ENCODE measurements at regions not wholly inside any gene's neighbourhood (a gene's known extent, or its start where the extent isn't known, plus 50 kb on each side); places are given as distances from the start of the nearest gene placed in this dataset.

DNA sequence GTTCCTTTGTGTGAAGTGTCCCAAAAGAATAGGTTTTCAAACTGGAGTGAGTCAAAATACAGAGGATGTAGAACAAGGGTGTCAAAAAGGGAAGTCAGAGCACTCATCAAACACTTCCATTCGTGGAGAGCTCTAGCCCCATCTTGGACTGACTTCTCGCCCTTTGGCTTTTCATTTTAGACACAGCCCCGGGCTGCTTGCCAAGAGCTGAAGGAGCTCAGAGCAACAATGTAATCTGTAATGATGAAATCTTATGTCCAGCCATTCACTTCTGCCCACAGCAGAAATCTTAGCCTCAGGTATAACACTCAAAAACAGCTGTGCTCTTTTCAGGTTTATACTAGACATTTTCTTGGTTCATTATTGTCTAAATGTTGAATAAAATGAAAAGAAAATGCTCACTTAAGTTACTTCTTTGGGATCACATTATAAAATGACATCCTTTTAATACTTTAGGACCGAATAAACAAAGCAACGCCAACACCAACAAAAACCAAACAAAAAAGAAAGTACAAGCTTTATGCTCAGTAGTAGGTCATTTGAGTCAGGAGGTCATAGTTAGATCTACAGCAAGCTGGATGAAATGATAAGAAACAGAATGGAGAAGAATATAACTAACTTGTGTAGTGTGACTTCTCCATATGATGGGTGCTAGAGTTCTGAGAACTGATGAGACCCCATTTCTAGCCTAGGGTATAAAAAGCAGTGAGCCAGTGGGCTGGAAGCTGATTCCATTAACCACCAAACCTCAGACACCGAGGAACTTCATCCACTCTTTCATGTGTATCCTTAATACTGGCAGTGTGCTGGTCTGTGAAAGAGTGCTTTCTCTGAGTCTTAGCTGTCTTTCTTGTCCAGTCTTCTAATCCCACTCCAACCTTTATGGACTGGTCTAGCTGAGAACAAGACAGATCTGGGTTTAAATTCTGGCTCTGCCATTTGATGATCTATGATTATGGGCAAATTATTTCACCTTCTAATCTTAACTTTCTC lies 131.8 kb upstream of the SLC7A14 start:
- Histone ChIP-seq H3K4ac (ENCODE audit: low read depth in 1 of 2, low read length in 2 of 2) (no peak overlapping the region), H3K27ac (ENCODE audit: low read length, poor library complexity, severe bottlenecking) (no peak overlapping the region), H3K4me1 (ENCODE audit: control insufficient read depth, insufficient read depth, low read depth, low read length) (peaks cover 6% of the 10 kb centered on the region), H2BK5ac (ENCODE audit: low read depth, low read length, poor library complexity, severe bottlenecking) (no peak overlapping the region), H2BK15ac (ENCODE audit: low read depth, poor library complexity, severe bottlenecking) (peak overlapping the region; percentile 84), H2AFZ (ENCODE audit: low read depth, low read length) (peak overlapping the region; percentile 14), H3K18ac (ENCODE audit: low read depth in 1 of 2, low read length in 2 of 2) (peak overlapping the region; percentile 66 to 68), H3K27me3 (ENCODE audit: control insufficient read depth in 1 of 2, insufficient read depth in 1 of 2, low read length in 2 of 2) (no peaks in the 10 kb centered on the region), H3K79me1 (replicated peaks; ENCODE audit: low read length, poor library complexity, severe bottlenecking) (no peaks in the 10 kb centered on the region), H3K36me3 (ENCODE audit: control insufficient read depth in 1 of 2, insufficient read depth in 2 of 2, low read depth in 1 of 2, low read length in 2 of 2) (peaks cover 0 to 8% of the 10 kb centered on the region in 2 experiments), H2BK12ac (ENCODE audit: low read length in 2 of 2) (peak overlapping the region; percentile 84 to 85), H3K23ac (ENCODE audit: low read length in 2 of 2) (no peak overlapping the region), H4K91ac (ENCODE audit: low read length) (no peak overlapping the region), H3K9me3 (ENCODE audit: control insufficient read depth, low read length) (no peaks in the 10 kb centered on the region), H3K9ac (ENCODE audit: low read length) (no peak overlapping the region), H2AK5ac (ENCODE audit: low read length, severe bottlenecking) (peak overlapping the region; percentile 98), H2BK120ac (ENCODE audit: low read depth, low read length) (no peak overlapping the region), H3K4me3 (ENCODE audit: insufficient read depth in 1 of 2, low read depth in 1 of 2, low read length in 2 of 2) (peak overlapping the region in 1 of 2 experiments; percentile 6), H4K8ac (ENCODE audit: low read length) (peak overlapping the region; percentile 19), H3K14ac (ENCODE audit: low read length in 2 of 2) (no peak overlapping the region), H3K4me2 (ENCODE audit: low read length, poor library complexity, severe bottlenecking) (no peak overlapping the region)
- WGBS, result 76% methylated on average over 4 of the region's 6 CpGs
- peak; percentile 58 for DNase-seq

DNA sequence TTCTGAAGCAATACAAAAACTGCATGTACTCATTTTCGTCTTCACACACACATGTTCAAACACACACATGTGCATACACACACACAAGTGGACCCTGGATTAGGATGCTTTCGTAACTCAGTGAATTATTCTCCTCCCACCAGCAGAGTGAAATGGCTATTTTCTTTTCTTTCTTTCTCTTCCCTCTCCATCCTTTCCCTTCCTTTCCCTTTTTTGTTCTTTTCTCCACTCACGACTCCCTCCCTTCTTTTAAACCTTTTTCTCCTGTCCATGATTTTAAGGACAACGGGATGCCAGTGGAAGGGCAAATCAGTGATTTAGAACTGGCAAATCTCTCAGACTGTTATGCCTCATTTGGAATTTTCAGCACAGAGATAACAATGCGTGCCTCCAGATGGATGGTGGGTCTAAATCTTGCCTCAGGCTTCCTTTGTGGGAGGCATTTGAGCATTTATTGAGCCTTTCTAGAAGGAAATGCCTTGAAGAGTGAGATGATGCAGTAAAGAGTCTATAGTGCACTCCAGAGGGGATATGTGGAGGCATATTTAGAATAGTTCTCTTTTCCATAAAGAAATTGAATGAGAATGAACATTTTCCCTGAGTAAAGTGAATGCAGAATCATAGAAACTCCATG lies 130.4 kb upstream of the SLC7A14 start:
- H2BK5ac ChIP-seq (ENCODE audit: low read depth, low read length, poor library complexity, severe bottlenecking), result no peak overlapping the region
- H3K4ac ChIP-seq (ENCODE audit: low read depth in 1 of 2, low read length in 2 of 2), result no peak overlapping the region
- H3K14ac ChIP-seq (ENCODE audit: low read length in 2 of 2), result no peak overlapping the region
- H2AFZ ChIP-seq (ENCODE audit: low read depth, low read length), result no peak overlapping the region
- peaks cover 3% of the 10 kb centered on the region for H3K4me1 ChIP-seq (ENCODE audit: control insufficient read depth, insufficient read depth, low read depth, low read length)
- no peak overlapping the region for H3K4me2 ChIP-seq (ENCODE audit: low read length, poor library complexity, severe bottlenecking)
- H3K27ac ChIP-seq (ENCODE audit: low read length, poor library complexity, severe bottlenecking), result no peak overlapping the region
- H2BK120ac ChIP-seq (ENCODE audit: low read depth, low read length), result no peak overlapping the region
- peak overlapping the region; percentile 12 to 66 for H2BK12ac ChIP-seq (ENCODE audit: low read length in 2 of 2)
- H2AK5ac ChIP-seq (ENCODE audit: low read length, severe bottlenecking), result no peak overlapping the region
- no peak overlapping the region for H3K18ac ChIP-seq (ENCODE audit: low read depth in 1 of 2, low read length in 2 of 2)
- no peak for DNase-seq
- 88% methylated on average over 5 of the region's 5 CpGs for WGBS
- H2BK15ac ChIP-seq (ENCODE audit: low read depth, poor library complexity, severe bottlenecking), result no peak overlapping the region
- peak overlapping the region; percentile 31 for H3K9ac ChIP-seq (ENCODE audit: low read length)
- peaks cover 0 to 8% of the 10 kb centered on the region in 2 experiments for H3K36me3 ChIP-seq (ENCODE audit: control insufficient read depth in 1 of 2, insufficient read depth in 2 of 2, low read depth in 1 of 2, low read length in 2 of 2)
- H4K91ac ChIP-seq (ENCODE audit: low read length), result no peak overlapping the region
- H3K27me3 ChIP-seq (ENCODE audit: control insufficient read depth in 1 of 2, insufficient read depth in 1 of 2, low read length in 2 of 2), result no peaks in the 10 kb centered on the region
- no peaks in the 10 kb centered on the region for H3K9me3 ChIP-seq (ENCODE audit: control insufficient read depth, low read length)
- H3K23ac ChIP-seq (ENCODE audit: low read length in 2 of 2), result no peak overlapping the region
- no peaks in the 10 kb centered on the region for H3K79me1 ChIP-seq (replicated peaks; ENCODE audit: low read length, poor library complexity, severe bottlenecking)
- no peak overlapping the region for H4K8ac ChIP-seq (ENCODE audit: low read length)
- H3K4me3 ChIP-seq (ENCODE audit: insufficient read depth in 1 of 2, low read depth in 1 of 2, low read length in 2 of 2), result no peak overlapping the region

DNA sequence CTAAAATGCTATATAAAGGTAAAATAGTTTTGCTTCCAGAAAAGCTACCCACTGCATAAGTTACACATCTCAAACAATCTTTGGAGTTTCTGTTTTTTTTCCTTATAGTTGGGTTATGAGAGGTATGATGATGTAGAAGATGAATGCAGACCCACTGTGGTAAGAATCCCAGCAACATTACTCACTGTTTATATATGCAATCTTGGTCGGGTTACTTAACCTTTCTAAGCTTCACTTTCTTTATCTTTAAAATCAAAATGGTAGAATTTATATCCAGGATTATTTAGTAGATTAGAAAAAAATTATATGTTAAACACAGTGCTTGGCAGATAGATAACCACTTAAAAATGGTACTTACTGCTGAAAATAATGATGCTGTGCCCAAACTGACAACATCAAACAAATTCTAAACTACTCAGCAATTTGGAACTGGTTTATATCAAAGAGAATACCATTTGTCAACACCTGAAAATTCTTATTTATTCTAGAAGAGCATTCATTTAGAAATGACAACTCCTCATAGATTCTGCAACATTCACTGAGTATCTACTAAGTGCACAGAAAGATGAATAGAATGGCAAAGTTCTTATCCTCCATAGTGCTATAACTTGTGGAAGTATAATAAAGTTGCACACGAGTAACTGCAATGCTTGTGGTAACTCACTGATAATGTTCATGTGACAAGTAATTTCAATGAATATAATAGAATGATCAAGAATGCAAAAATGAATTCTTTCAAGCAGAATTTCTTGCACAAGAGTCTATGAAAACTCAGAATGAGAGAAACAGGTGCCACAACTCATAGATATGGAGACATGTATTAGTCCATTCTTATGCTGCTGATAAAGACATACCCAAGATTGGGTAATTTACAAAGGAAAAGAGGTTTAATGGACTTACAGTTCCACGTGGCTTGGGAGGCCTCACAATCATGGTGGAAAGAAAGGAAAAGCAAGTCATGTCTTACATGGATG lies 129.0 kb upstream of the SLC7A14 start:
- Histone ChIP-seq H3K27ac (ENCODE audit: low read length, poor library complexity, severe bottlenecking) (peak overlapping the region; percentile 66), H3K9me3 (ENCODE audit: control insufficient read depth, low read length) (peaks cover 5% of the 10 kb centered on the region), H3K18ac (ENCODE audit: low read depth in 1 of 2, low read length in 2 of 2) (no peak overlapping the region), H3K27me3 (ENCODE audit: control insufficient read depth in 1 of 2, insufficient read depth in 1 of 2, low read length in 2 of 2) (no peaks in the 10 kb centered on the region), H3K4me2 (ENCODE audit: low read length, poor library complexity, severe bottlenecking) (no peak overlapping the region), H2BK12ac (ENCODE audit: low read length in 2 of 2) (no peak overlapping the region), H2AFZ (ENCODE audit: low read depth, low read length) (no peak overlapping the region), H4K8ac (ENCODE audit: low read length) (no peak overlapping the region), H2BK5ac (ENCODE audit: low read depth, low read length, poor library complexity, severe bottlenecking) (no peak overlapping the region), H3K4me1 (ENCODE audit: control insufficient read depth, insufficient read depth, low read depth, low read length) (peaks cover 3% of the 10 kb centered on the region), H3K4ac (ENCODE audit: low read depth in 1 of 2, low read length in 2 of 2) (no peak overlapping the region), H3K9ac (ENCODE audit: low read length) (peak overlapping the region; percentile 67), H3K4me3 (ENCODE audit: insufficient read depth in 1 of 2, low read depth in 1 of 2, low read length in 2 of 2) (no peak overlapping the region), H2BK15ac (ENCODE audit: low read depth, poor library complexity, severe bottlenecking) (no peak overlapping the region), H2AK5ac (ENCODE audit: low read length, severe bottlenecking) (peak overlapping the region; percentile 35), H3K14ac (ENCODE audit: low read length in 2 of 2) (no peak overlapping the region), H4K91ac (ENCODE audit: low read length) (no peak overlapping the region), H3K79me1 (replicated peaks; ENCODE audit: low read length, poor library complexity, severe bottlenecking) (no peaks in the 10 kb centered on the region), H3K36me3 (ENCODE audit: control insufficient read depth in 1 of 2, insufficient read depth in 2 of 2, low read depth in 1 of 2, low read length in 2 of 2) (peaks cover 0 to 16% of the 10 kb centered on the region in 2 experiments), H2BK120ac (ENCODE audit: low read depth, low read length) (no peak overlapping the region), H3K23ac (ENCODE audit: low read length in 2 of 2) (no peak overlapping the region)
- 96% methylated on average over 1 of the region's 3 CpGs for WGBS
- peak; percentile 79 for DNase-seq

Measured in mesenchymal stem cell (in vitro differentiated cells and primary cell).